Osteoblast (primary cell): ENCODE measurements at regions not wholly inside any gene's neighbourhood (a gene's known extent, or its start where the extent isn't known, plus 50 kb on each side); places are given as distances from the start of the nearest gene placed in this dataset.

Experiments
- DNase-seq: peaks from one replicate; pipeline ENCODE4 v3.0.0; 2011; ENCODE audit warnings: low spot score, mixed read lengths; ENCODE audit not compliant: insufficient read length; ENCODE audit errors: missing footprints
- H2AFZ ChIP-seq: 2 replicates; pipeline ENCODE4 v1.6.0; 2011; ENCODE audit warnings: mild to moderate bottlenecking, low read length
- H3K27ac ChIP-seq: 2 replicates; pipeline ENCODE4 v1.5.1; 2011; ENCODE audit warnings: mild to moderate bottlenecking, low read depth, low read length, moderate library complexity
- H3K27me3 ChIP-seq: 2 replicates; pipeline ENCODE4 v1.6.0; 2012; ENCODE audit warnings: mild to moderate bottlenecking, control low read depth, inconsistent platforms, low read length, moderate library complexity; ENCODE audit not compliant: insufficient read depth
- H3K36me3 ChIP-seq: 2 replicates; pipeline ENCODE4 v1.5.1; 2011; ENCODE audit warnings: mild to moderate bottlenecking, low read length, control low read depth, moderate library complexity; ENCODE audit not compliant: insufficient read depth
- H3K4me1 ChIP-seq: 2 replicates; pipeline ENCODE4 v1.5.1; 2011; ENCODE audit warnings: mild to moderate bottlenecking, low read length, control low read depth, moderate library complexity; ENCODE audit not compliant: insufficient read depth
- H3K4me2 ChIP-seq: 2 replicates; pipeline ENCODE4 v1.6.0; 2011; ENCODE audit warnings: mild to moderate bottlenecking, low read length; ENCODE audit not compliant: insufficient read depth
- H3K4me3 ChIP-seq: fragments of 200-600 bp; sonication (generic); 3 replicates; pipeline ENCODE4 v1.5.1; 2012; ENCODE audit warnings: mild to moderate bottlenecking, low read length, inconsistent platforms; ENCODE audit not compliant: insufficient read depth
- H3K79me2 ChIP-seq: 2 replicates; pipeline ENCODE4 v1.6.0; 2012; ENCODE audit warnings: mild to moderate bottlenecking, low read length, control low read depth, inconsistent platforms; ENCODE audit not compliant: insufficient read depth
- H3K9me3 ChIP-seq: 2 replicates; pipeline ENCODE4 v1.5.1; 2011; ENCODE audit warnings: low read depth, low read length, control low read depth
- H4K20me1 ChIP-seq: 2 replicates; pipeline ENCODE4 v1.6.0; 2012; ENCODE audit warnings: mild to moderate bottlenecking, low read length, control low read depth; ENCODE audit not compliant: insufficient read depth
- TF ChIP-seq, protein P1 (sequence below): IDR thresholded peaks from 2 replicates; pipeline ENCODE4 v1.5.1; 2011; ENCODE audit warnings: mild to moderate bottlenecking, low read depth, low read length, moderate library complexity; ENCODE audit errors: extremely low read depth

DNA sequence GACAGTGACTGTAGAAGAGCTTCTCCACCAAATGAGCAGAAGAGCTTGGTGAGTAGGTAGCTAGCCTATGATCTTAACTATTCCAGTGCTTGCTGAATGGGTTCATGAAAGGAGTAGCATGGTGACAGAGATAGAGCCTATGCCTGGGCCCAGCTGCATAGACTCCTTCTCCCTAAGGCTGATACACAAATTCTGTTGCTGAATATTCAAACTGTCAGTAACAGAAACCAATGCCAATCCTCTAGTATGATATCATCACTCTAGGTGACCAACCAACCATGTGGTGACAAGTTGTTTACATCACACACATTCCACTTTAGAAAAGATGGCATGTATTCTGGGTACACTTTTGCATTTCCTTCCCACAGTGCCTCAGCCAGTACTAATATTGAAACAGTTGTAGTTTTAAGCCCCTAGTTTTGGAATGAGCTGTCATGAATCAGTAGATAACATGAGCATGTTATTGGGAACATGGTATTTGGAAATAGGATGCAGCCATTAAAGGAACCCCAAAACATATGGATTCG is 103.4 kb upstream of the GRXCR1 start:
- no peaks in the 10 kb centered on the region for H3K9me3 ChIP-seq
- H3K4me3 ChIP-seq, result no peak overlapping the region
- no peaks in the 10 kb centered on the region for H3K36me3 ChIP-seq
- no peaks in the 10 kb centered on the region for H3K79me2 ChIP-seq
- H4K20me1 ChIP-seq, result no peaks in the 10 kb centered on the region
- no peak overlapping the region for H3K27ac ChIP-seq
- no peak overlapping the region for H3K4me2 ChIP-seq
- no peaks in the 10 kb centered on the region for H3K27me3 ChIP-seq
- DNase-seq, result no peak
- no peaks in the 10 kb centered on the region for H3K4me1 ChIP-seq
- TF ChIP-seq, protein P1, sequence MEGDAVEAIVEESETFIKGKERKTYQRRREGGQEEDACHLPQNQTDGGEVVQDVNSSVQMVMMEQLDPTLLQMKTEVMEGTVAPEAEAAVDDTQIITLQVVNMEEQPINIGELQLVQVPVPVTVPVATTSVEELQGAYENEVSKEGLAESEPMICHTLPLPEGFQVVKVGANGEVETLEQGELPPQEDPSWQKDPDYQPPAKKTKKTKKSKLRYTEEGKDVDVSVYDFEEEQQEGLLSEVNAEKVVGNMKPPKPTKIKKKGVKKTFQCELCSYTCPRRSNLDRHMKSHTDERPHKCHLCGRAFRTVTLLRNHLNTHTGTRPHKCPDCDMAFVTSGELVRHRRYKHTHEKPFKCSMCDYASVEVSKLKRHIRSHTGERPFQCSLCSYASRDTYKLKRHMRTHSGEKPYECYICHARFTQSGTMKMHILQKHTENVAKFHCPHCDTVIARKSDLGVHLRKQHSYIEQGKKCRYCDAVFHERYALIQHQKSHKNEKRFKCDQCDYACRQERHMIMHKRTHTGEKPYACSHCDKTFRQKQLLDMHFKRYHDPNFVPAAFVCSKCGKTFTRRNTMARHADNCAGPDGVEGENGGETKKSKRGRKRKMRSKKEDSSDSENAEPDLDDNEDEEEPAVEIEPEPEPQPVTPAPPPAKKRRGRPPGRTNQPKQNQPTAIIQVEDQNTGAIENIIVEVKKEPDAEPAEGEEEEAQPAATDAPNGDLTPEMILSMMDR, result no peak
- no peak overlapping the region for H2AFZ ChIP-seq

GRCh38 chr4:42787079-42787463 is 105.4 kb upstream of the GRXCR1 start:
- TF ChIP-seq, protein P1, result no peak

DNA sequence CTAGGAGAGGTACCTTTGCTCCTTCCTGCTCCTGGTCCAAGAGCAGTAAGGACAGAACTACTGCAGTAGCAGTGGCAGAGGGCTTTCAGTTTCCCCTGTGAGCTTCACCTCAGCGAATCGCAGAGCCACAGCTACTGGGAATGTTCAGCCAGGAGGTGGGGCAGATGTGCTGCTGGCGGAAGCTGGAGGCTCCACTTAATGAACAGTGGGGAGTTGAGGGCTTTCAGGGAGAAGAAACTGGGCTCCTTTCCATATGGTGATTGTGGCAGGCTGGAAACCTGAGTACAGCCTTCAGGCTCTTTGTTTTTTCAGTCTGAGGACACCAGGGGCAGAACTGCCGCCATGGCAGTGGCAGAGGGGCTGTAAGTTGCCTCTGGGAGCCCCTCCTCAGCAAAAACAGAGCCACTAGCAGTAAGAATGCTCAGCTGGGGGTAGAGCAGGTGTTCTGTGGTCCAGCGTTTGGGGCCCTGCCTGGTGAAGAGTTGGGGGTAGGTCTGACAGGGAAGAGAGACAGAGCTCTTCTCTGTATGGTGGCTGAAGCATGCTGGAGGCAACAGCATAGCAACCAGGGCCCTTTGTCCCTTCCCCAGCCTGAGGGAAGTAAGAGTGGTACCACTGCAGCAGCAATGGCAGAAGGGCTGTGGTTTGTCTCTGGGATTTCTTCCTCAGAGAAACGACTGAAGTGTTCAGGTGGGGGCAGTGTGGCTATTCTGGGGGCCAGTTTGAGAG is 106.0 kb upstream of the GRXCR1 start:
- Histone ChIP-seq H3K4me2 (no peak overlapping the region), H3K4me3 (no peak overlapping the region), H3K9me3 (no peaks in the 10 kb centered on the region)

More at GRCh38 chr4:42787079-42787463, 105.4 kb upstream of the GRXCR1 start:
- no peak overlapping the region for H3K27ac ChIP-seq
- no peak overlapping the region for H2AFZ ChIP-seq
- DNase-seq, result no peak
- no peak overlapping the region for H3K4me2 ChIP-seq
- H3K79me2 ChIP-seq, result no peaks in the 10 kb centered on the region
- H4K20me1 ChIP-seq, result no peaks in the 10 kb centered on the region
- no peaks in the 10 kb centered on the region for H3K9me3 ChIP-seq
- no peaks in the 10 kb centered on the region for H3K4me1 ChIP-seq
- no peaks in the 10 kb centered on the region for H3K36me3 ChIP-seq
- H3K27me3 ChIP-seq, result no peaks in the 10 kb centered on the region
- H3K4me3 ChIP-seq, result no peak overlapping the region

DNA sequence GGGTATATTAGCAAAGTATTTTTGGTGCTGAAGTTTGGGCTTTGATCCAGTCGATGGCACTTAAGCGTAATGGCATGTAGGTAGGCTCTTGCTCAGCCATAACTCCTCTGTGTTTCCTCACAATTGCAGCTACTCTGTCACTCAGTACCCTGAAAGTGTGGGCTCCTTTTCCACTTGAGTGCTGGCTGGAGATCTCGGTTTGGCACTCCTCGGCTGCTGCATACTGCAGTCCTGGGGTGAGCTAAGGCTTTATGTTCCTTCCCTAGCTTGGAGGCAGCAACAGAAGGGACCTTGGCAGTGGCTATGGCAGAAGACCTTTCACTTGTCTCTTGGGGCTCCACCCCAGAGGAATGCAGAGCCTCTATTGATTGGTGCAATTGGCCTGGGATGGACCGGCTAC is 106.7 kb upstream of the GRXCR1 start:
- TF ChIP-seq, protein P1, result no peak
- Histone ChIP-seq H3K4me3 (no peak overlapping the region), H3K9me3 (no peaks in the 10 kb centered on the region)

More for the DNA sequence above, 106.0 kb upstream of the GRXCR1 start:
- H3K79me2 ChIP-seq, result no peaks in the 10 kb centered on the region
- no peaks in the 10 kb centered on the region for H3K36me3 ChIP-seq
- H4K20me1 ChIP-seq, result no peaks in the 10 kb centered on the region
- TF ChIP-seq, protein P1, result no peak
- DNase-seq, result peak; percentile 9
- H3K27ac ChIP-seq, result no peak overlapping the region
- H3K27me3 ChIP-seq, result no peaks in the 10 kb centered on the region
- no peak overlapping the region for H2AFZ ChIP-seq
- no peaks in the 10 kb centered on the region for H3K4me1 ChIP-seq

More for the DNA sequence above, 106.7 kb upstream of the GRXCR1 start:
- no peaks in the 10 kb centered on the region for H3K79me2 ChIP-seq
- H2AFZ ChIP-seq, result no peak overlapping the region
- no peak overlapping the region for H3K4me2 ChIP-seq
- no peaks in the 10 kb centered on the region for H3K4me1 ChIP-seq
- H3K27ac ChIP-seq, result no peak overlapping the region
- H3K27me3 ChIP-seq, result no peaks in the 10 kb centered on the region
- no peak for DNase-seq
- no peaks in the 10 kb centered on the region for H4K20me1 ChIP-seq
- H3K36me3 ChIP-seq, result no peaks in the 10 kb centered on the region
